Endothelial cell of umbilical vein (primary cell): ENCODE measurements at regions not wholly inside any gene's neighbourhood (a gene's known extent, or its start where the extent isn't known, plus 50 kb on each side); places are given as distances from the start of the nearest gene placed in this dataset.

Experiments used
- BruUV-seq: library from RNA; stranded (reverse); fragments of 400-500 nt; replicated peaks from 2 replicates; lab custom pipeline; 2021; lab: Mats Ljungman, UMichigan
- CTCF ChIA-PET: fragments of 300-600, 350-600 bp; sonication (Branson Sonifier 250); formaldehyde crosslinking; loops from one replicate; lab custom pipeline; 2021; ENCODE audit warnings: antibody characterized with exemption, inconsistent platforms; lab: Charles Lee
- POLR2A ChIA-PET: fragments of 300-600, 350-600 bp; sonication (Branson Sonifier 250); formaldehyde crosslinking; loops from one replicate; lab custom pipeline; 2021; ENCODE audit warnings: antibody characterized with exemption, inconsistent platforms; lab: Charles Lee
- DNase-seq: peaks from one replicate; pipeline ENCODE4 v3.0.0-alpha.2; 2011; ENCODE audit warnings: low read depth, low spot score
- FAIRE-seq: peaks from 2 replicates; lab custom pipeline; 2011; peaks lifted over from hg19 to GRCh38; lab: Jason Lieb, UNC
- H2AFZ ChIP-seq: 2 replicates; pipeline ENCODE4 v1.6.0; 2012; ENCODE audit warnings: low read depth, low read length, control low read depth, inconsistent platforms
- H3K27ac ChIP-seq: 2 replicates; pipeline ENCODE4 v1.5.1; 2011; ENCODE audit warnings: low read depth, mild to moderate bottlenecking, control low read depth, low read length, moderate library complexity; ENCODE audit not compliant: insufficient read depth
- H3K27me3 ChIP-seq, 2 experiments: 2 replicates each; pipeline versions ENCODE4 v1.6.0 to v1.6.1; 2011; ENCODE audit warnings: low read length in 2 of 2, mixed read lengths in 1 of 2; ENCODE audit not compliant: control insufficient read depth in 2 of 2, insufficient read depth in 2 of 2
- H3K36me3 ChIP-seq, 2 experiments: 2 replicates in 1 of 2; 3 replicates in 1 of 2; pipeline ENCODE4 v1.5.1; 2011; ENCODE audit warnings: low read length in 2 of 2, mild to moderate bottlenecking in 1 of 2, moderate library complexity in 1 of 2; ENCODE audit not compliant: control insufficient read depth in 2 of 2, insufficient read depth in 2 of 2; ENCODE audit errors: extremely low read depth in 1 of 2
- H3K4me1 ChIP-seq: 3 replicates; pipeline ENCODE4 v1.5.1; 2011; ENCODE audit warnings: mild to moderate bottlenecking, low read length; ENCODE audit not compliant: control insufficient read depth, insufficient read depth; ENCODE audit errors: extremely low read depth
- H3K4me2 ChIP-seq: 2 replicates; pipeline ENCODE4 v1.6.1; 2011; ENCODE audit warnings: low read length, control low read depth, mixed read lengths; ENCODE audit not compliant: insufficient read depth
- H3K4me3 ChIP-seq, 3 experiments: fragments of 200-600 bp in 1 of 3; sonication (generic), shearing (Covaris generic) in 1 of 3; replicated peaks in 1 of 3; 2 replicates each; pipeline ENCODE4 v1.5.1; 2011 to 2016; ENCODE audit warnings: control low read depth in 3 of 3, low read length in 3 of 3, mild to moderate bottlenecking in 2 of 3, inconsistent platforms in 1 of 3, low read depth in 1 of 3, moderate library complexity in 1 of 3; ENCODE audit not compliant: insufficient read depth in 1 of 3
- H3K79me2 ChIP-seq: 2 replicates; pipeline ENCODE4 v1.6.0; 2012; ENCODE audit warnings: low read length, inconsistent platforms; ENCODE audit not compliant: control insufficient read depth, insufficient read depth
- H3K9ac ChIP-seq: replicated peaks from 2 replicates; pipeline ENCODE3; 2011; ENCODE audit warnings: low read length, control low read depth; ENCODE audit not compliant: insufficient read depth; ENCODE audit errors: extremely low read depth
- H3K9me1 ChIP-seq: replicated peaks from 3 replicates; pipeline ENCODE4 v1.6.0; 2011; ENCODE audit warnings: mild to moderate bottlenecking, low read length; ENCODE audit not compliant: control insufficient read depth, insufficient read depth; ENCODE audit errors: extremely low read depth
- H3K9me3 ChIP-seq: replicated peaks from 2 replicates; pipeline ENCODE4 v1.5.1; 2012; ENCODE audit warnings: low read length, inconsistent platforms; ENCODE audit not compliant: control insufficient read depth, insufficient read depth
- H4K20me1 ChIP-seq: replicated peaks from 2 replicates; pipeline ENCODE3; 2011; ENCODE audit warnings: mild to moderate bottlenecking, low read length; ENCODE audit not compliant: control insufficient read depth, insufficient read depth; ENCODE audit errors: extremely low read depth
- EZH2 ChIP-seq: IDR thresholded peaks from 2 replicates; pipeline ENCODE4 v1.6.1; 2012; ENCODE audit warnings: borderline replicate concordance, low read depth, mild to moderate bottlenecking, moderate library complexity, low read length, inconsistent platforms; ENCODE audit not compliant: severe bottlenecking
- FOS ChIP-seq: IDR thresholded peaks from 2 replicates; pipeline ENCODE4 v1.6.1; 2011; ENCODE audit warnings: mild to moderate bottlenecking, low read length, moderate library complexity, borderline replicate concordance; ENCODE audit not compliant: insufficient read depth
- GATA2 ChIP-seq: IDR thresholded peaks from 2 replicates; pipeline ENCODE4 v1.7.0; 2011; ENCODE audit warnings: low read depth, mild to moderate bottlenecking, moderate library complexity, mixed read lengths, low read length; ENCODE audit not compliant: insufficient read length, insufficient read depth
- JUN ChIP-seq: IDR thresholded peaks from 2 replicates; pipeline ENCODE4 v1.6.1; 2011; ENCODE audit warnings: borderline replicate concordance, low read depth; ENCODE audit not compliant: insufficient read length, insufficient read depth
- MYC ChIP-seq: IDR thresholded peaks from one replicate; pipeline ENCODE4 v1.6.1; 2011; ENCODE audit warnings: mild to moderate bottlenecking, low read depth, low read length
- POLR2A ChIP-seq: IDR thresholded peaks from 2 replicates; pipeline ENCODE4 v1.6.1; 2012; ENCODE audit warnings: low read depth, mild to moderate bottlenecking, control low read depth, low read length
- POLR2AphosphoS5 ChIP-seq: IDR thresholded peaks from 2 replicates; pipeline ENCODE4 v1.6.1; 2012; ENCODE audit warnings: low read depth, mild to moderate bottlenecking, control low read depth, low read length, moderate library complexity; ENCODE audit not compliant: insufficient read depth
- dilution Hi-C: fragments of 300-500 bp; cut with MboI; formaldehyde crosslinking; loops from one replicate; pipeline ENCODE4 v1.15.0; 2019; ENCODE audit warnings: low sequenced_read_pairs; ENCODE audit not compliant: extremely low pct_ligation_motif_present
- intact Hi-C: fragments of 100-400 bp; cut with micrococcal nuclease; formaldehyde crosslinking; loops from one replicate; pipeline ENCODE4 v1.10.0; 2022
- TF ChIP-seq, protein P1 (sequence below), 2 donors: IDR thresholded peaks; 1 replicate in 1 of 2; 2 replicates in 1 of 2; pipeline ENCODE4 v1.5.1; 2011; ENCODE audit warnings: low read length in 2 of 2, mild to moderate bottlenecking in 2 of 2, moderate library complexity in 2 of 2, control low read depth in 1 of 2, inconsistent platforms in 1 of 2, low read depth in 1 of 2; ENCODE audit not compliant: insufficient read depth in 1 of 2; ENCODE audit errors: extremely low read depth in 1 of 2
- TF ChIP-seq, protein P2 (sequence below): IDR thresholded peaks from 2 replicates; pipeline ENCODE4 v1.6.1; 2011; ENCODE audit not compliant: insufficient read depth, insufficient read length

DNA sequence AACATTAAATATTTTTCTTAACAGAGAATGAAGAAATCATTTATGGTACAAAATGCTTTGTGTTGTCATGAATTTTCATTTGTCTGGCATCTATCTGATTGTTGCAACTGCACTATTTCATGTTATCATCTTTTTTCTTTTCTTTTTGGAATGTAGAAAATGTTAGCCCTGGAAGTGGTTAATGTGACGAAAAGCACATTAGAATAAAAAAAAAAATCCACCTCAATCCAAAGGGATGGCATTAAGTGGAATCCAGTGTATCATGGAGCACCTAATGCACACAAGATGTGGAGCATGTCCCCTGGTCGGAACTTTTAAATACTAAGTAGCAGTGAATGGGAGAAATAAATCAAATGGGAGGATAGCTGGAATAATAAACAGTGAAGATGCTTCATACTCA, 172.9 kb upstream of the MCHR2 start:
- Histone ChIP-seq H3K9me1 (no peaks in the 10 kb centered on the region), H3K4me1 (no peaks in the 10 kb centered on the region), H3K27ac (no peak overlapping the region), H3K79me2 (no peaks in the 10 kb centered on the region), H2AFZ (no peak overlapping the region), H3K4me3 (no peak overlapping the region), H3K9me3 (no peaks in the 10 kb centered on the region), H3K4me2 (no peak overlapping the region), H3K9ac (no peak overlapping the region), H4K20me1 (no peaks in the 10 kb centered on the region), H3K27me3 (peaks cover 0 to 4% of the 10 kb centered on the region in 2 experiments), H3K36me3 (no peaks in the 10 kb centered on the region)
- ChIA-PET POLR2A (no interaction called here), CTCF (interaction anchor here (0.7 kb wide), 1 partner anchor 10 kb away, joined by 3 read pairs; no protein-coding TSS in a partner anchor)
- TF ChIP-seq, protein P1, sequence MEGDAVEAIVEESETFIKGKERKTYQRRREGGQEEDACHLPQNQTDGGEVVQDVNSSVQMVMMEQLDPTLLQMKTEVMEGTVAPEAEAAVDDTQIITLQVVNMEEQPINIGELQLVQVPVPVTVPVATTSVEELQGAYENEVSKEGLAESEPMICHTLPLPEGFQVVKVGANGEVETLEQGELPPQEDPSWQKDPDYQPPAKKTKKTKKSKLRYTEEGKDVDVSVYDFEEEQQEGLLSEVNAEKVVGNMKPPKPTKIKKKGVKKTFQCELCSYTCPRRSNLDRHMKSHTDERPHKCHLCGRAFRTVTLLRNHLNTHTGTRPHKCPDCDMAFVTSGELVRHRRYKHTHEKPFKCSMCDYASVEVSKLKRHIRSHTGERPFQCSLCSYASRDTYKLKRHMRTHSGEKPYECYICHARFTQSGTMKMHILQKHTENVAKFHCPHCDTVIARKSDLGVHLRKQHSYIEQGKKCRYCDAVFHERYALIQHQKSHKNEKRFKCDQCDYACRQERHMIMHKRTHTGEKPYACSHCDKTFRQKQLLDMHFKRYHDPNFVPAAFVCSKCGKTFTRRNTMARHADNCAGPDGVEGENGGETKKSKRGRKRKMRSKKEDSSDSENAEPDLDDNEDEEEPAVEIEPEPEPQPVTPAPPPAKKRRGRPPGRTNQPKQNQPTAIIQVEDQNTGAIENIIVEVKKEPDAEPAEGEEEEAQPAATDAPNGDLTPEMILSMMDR (IDR thresholded peaks at IDR 0.05; ENCODE audit: extremely low read depth in 1 of 2, insufficient read depth in 1 of 2, low read depth in 1 of 2, low read length in 2 of 2): no peak
- TF ChIP-seq, protein P2, sequence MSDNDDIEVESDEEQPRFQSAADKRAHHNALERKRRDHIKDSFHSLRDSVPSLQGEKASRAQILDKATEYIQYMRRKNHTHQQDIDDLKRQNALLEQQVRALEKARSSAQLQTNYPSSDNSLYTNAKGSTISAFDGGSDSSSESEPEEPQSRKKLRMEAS: no peak
- TF ChIP-seq FOS: no peak
- TF ChIP-seq POLR2A: no peak
- no peak for TF ChIP-seq GATA2
- TF ChIP-seq POLR2AphosphoS5: no peak
- no peak for TF ChIP-seq EZH2
- TF ChIP-seq MYC: no peak
- TF ChIP-seq JUN: no peak
- BruUV-seq: no TSS peak
- FAIRE-seq (no peak), DNase-seq (no peak)
- dilution Hi-C loops (no loop called here), intact Hi-C loops (no loop called here)
